Ovary (tissue), 3 donors: ENCODE measurements at regions not wholly inside any gene's neighbourhood (a gene's known extent, or its start where the extent isn't known, plus 50 kb on each side); places are given as distances from the start of the nearest gene placed in this dataset.

ENCODE experiments used
- EP300 ChIP-seq: sonication (generic); formaldehyde crosslinking; IDR thresholded peaks from one replicate; pipeline ENCODE4 v1.6.1; 2017; ENCODE audit warnings: antibody characterized with exemption
- POLR2A ChIP-seq: fragments of 450-650 bp; IDR thresholded peaks from one replicate; pipeline ENCODE4 v1.6.1; 2017; ENCODE audit warnings: antibody characterized with exemption, mild to moderate bottlenecking, moderate library complexity
- TF ChIP-seq, protein P1 (sequence below), 3 donors: fragments of 450-650 bp in 2 of 3; fragments of 200-600 bp in 1 of 3; IDR thresholded peaks; one replicate each; pipeline versions ENCODE4 v1.5.1 to v1.8.0; 2016 to 2022; ENCODE audit warnings: antibody characterized with exemption in 3 of 3, mild to moderate bottlenecking in 1 of 3
- donor health status: DM: no; HTN: no; CAD: no.

DNA sequence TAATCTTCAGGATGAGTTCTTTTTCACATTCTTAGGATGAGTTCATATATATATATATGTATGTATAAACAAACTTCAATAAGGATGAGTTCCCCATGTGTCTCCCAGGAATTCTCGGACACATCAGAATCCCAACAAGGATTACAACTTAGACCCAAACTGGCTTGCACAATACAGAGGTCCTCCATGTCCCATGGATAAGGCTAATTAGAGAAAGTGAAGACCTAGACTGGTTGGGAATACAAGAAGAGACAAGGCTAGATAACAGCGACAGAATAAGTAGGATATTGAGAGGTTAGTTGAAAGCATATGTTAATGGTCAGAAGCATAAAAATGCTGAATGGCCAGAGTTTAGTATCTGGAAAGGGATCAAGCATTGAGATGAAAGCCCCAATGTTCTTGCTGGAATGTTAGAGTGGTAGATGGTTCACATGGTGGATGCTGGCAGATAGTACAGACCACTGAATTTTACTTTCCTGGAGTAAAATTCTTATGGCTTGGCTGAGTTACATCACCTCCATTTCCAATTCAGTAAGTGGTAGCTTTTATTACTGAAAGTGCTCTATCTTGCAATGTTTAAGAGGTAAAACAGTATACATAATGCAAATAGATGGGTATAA lies 154.9 kb upstream of the EPHA4 start:
- TF ChIP-seq EP300 (no peak), POLR2A (no peak)
- TF ChIP-seq, protein P1, sequence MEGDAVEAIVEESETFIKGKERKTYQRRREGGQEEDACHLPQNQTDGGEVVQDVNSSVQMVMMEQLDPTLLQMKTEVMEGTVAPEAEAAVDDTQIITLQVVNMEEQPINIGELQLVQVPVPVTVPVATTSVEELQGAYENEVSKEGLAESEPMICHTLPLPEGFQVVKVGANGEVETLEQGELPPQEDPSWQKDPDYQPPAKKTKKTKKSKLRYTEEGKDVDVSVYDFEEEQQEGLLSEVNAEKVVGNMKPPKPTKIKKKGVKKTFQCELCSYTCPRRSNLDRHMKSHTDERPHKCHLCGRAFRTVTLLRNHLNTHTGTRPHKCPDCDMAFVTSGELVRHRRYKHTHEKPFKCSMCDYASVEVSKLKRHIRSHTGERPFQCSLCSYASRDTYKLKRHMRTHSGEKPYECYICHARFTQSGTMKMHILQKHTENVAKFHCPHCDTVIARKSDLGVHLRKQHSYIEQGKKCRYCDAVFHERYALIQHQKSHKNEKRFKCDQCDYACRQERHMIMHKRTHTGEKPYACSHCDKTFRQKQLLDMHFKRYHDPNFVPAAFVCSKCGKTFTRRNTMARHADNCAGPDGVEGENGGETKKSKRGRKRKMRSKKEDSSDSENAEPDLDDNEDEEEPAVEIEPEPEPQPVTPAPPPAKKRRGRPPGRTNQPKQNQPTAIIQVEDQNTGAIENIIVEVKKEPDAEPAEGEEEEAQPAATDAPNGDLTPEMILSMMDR (IDR thresholded peaks at IDR 0.05): no peak
